NCI-H2081 treated with DMSO at 0.1 percent for 48 hours (cell line): ENCODE measurements at regions not wholly inside any gene's neighbourhood (a gene's known extent, or its start where the extent isn't known, plus 50 kb on each side); places are given as distances from the start of the nearest gene placed in this dataset.

Experiments
- DNase-seq: peaks from one replicate; lab custom pipeline; 2025; lab: John Stamatoyannopoulos, UW

GRCh38 chr13:39938596-39938995, 283.1 kb downstream of the COG6 start:
- DNase-seq = no peak

- DNase-seq = no peak
Measured at GRCh38 chr13:39941236-39941635, 285.8 kb downstream of the COG6 start.

GRCh38 chr13:39941911-39942551, 286.6 kb downstream of the COG6 start:
- no peak for DNase-seq

DNA sequence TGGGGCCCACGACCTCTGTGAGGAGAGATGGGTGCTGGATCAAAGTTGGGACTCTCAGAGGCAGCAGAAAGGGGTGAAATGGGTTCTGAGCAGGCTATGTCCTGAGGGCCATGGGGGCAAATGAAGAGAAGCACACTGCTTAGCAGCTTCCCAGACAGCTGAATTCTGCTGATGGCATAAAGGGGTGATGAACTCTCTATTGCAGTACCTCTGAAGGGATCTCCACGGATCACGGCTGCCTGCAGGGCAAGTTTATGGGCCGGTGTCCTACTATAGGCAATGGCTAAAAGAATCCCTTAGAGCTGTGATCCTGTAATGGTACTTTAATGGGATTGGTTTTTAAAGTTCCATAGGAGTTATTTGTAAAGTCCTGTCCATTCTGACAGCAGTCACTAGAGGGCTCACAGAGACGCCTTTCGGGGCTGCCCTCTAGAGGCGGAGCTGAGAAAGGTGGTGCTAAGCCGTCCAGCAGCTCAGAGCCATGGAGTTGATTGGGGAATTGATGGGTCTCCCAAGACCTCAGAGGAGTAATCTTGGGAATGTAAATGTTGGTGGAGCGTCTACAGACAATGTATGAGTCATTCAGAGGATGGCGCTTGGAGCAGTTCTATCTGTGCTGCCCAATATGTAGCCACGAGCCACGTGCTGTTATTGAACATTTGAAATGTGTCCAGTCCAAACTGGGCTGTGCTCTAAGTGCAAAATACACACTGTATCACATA, 287.3 kb downstream of the COG6 start:
- DNase-seq = no peak

- DNase-seq = no peak
Measured at GRCh38 chr13:39943711-39944110, 288.2 kb downstream of the COG6 start.

DNA sequence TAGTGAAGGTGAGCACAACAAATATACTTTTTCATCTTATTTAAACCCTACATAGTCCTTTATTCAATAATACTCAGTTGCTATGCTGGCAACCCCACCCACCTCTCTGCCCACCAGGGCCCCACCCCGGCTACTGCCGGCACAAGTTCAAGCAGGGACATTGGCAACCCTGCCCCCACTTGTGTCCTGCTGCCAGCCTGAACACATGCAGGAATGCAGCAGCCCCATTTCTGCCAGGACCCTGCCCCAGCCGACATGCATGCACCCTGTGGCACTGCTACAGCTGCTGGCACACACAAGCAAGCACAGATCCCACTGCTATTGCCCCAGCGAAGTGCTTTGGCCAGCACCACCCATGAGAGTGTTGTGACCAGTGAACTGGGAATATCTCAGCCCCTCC, 289.8 kb downstream of the COG6 start:
- no peak for DNase-seq

GRCh38 chr13:39946769-39947168, 291.3 kb downstream of the COG6 start:
- DNase-seq = no peak

DNA sequence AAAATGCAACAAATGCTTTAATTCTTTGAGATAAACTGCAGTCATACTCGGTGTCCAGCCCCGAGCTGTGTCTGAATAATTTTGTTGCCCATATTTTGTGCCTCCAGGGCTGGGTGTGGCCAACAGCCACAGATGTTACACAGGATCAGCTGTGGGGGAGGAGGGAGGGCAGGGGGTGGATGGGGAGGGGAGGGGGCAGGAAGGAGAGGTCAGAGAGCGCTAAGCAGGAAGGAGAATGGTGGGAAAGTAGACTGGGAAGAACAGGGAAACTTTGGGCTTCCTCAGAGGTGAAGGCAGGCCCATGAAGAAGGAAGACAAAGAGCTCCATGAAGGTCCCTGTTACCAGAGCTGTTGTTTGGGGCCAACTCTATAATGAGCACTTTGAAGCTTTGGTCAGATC, 295.8 kb downstream of the COG6 start:
- no peak for DNase-seq

- no peak for DNase-seq
Measured at GRCh38 chr13:39952249-39953233, 297.1 kb downstream of the COG6 start.

DNA sequence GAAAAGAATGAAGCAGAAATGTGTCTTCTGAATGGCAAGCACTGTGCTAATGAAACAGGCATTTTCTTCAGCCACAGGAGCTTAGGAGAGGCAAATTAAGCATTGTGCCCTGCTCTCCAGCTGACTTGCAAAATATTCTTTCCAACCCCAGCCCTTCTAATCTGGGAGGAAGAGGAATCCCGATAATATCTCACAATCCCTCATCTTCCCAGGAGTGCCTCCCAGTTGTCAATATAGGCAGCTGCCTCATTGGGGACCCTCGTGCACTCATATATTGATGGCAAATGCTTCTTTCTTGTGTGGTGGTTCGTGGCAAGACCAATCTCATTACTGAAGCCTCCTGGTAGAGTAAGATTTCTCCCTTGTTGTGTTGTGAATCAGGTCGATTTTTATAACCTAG, 299.0 kb downstream of the COG6 start:
- DNase-seq = no peak

GRCh38 chr13:39955560-39955959, 300.1 kb downstream of the COG6 start:
- no peak for DNase-seq

GRCh38 chr13:39956036-39956435, 300.6 kb downstream of the COG6 start:
- no peak for DNase-seq

GRCh38 chr13:39957868-39958677, 302.6 kb downstream of the COG6 start:
- DNase-seq = no peak

- DNase-seq = no peak
Measured at GRCh38 chr13:39959497-39960144, 304.2 kb downstream of the COG6 start.

DNA sequence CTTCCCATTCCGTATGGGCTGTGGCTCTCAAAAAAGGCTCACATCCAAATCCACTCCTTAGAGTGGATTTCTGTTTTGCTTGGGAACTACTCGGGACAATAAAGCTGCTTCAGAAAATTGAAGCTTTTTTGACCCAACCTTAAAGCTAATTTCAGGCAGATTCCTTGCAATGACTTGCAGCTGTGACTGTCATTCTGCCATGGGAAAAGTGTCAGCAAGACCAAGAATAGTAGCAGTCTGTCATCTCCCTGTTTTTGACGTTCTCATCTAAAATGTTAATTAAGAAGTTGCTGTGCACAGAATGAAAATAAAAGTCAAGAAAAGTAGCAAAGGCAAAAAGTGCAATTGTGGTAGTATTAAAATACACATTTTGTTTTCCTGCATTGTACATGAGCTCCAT, 304.7 kb downstream of the COG6 start:
- DNase-seq = no peak

GRCh38 chr13:39961036-39961435, 305.6 kb downstream of the COG6 start:
- DNase-seq = no peak

DNA sequence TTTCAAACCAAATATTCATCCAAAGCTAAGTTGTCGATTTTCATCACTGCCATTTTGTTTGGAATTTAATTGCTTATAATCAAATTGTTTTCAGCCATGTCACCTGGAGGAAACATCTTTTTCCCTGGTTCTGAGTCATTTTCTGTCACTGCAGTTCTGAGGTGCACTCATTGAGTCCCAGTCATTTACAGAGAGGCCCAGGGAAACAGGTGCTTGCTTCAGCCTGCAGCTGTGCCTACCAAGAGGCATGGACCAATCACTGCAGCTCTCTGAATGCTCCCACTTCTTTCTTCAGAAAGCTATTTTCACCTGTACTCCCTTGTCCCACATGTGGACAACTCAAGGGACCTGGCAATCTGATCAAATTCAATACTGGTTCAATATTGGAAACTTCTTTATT, 308.1 kb downstream of the COG6 start:
- DNase-seq = no peak

DNA sequence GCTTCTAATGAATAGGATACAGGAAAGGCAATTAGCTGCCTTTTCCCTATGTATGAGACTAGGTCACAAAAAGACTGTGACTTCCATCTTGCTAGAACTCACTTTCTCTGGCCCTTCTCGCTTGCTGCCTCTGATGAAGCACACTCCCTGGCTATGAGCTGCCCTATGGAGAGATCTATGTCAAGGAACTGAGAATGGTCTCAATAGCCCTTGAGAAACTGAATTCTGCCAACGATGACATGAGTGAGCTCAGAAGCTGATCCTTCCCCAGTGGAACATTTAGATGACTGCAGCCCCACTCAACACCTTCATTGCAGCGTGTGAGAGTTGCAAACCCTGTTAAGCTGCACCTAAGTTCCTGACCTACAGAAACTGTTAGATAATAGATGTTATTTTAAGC, 309.8 kb downstream of the COG6 start:
- DNase-seq = no peak

DNA sequence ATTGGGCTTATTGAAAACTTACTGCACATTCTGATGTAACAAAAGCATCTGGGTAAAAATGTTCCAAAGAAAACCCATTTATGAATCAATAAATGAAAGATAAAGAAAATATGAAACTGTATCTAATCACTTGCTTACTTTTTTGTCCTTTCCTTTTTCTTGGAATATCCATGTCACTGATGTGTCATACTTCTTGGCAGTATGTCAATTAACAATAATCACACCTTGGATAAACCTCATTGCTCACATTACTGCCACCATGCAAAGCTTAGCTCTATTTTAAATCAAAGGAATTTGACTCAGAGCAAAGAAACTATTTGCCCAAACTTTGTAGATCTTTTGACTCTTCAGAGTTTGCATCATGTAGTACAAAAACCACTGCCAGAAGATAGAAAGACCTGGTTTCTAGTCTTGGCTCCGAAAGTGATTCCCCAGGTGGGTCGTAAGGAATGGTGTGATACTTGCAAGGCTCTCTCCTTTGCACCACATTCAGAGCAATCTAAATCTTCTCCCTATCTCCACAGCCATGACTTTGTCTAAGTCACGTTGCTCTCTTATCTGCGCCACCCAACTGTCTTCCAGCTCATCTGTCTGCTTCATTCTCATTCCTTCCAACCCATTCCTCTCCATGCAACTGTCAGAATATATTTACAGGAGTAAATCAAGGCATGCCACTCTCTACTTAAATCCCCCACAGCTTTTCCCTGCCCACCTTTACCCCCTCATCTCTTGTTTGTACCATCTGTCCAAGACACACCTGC, 311.9 kb downstream of the COG6 start:
- no peak for DNase-seq

DNA sequence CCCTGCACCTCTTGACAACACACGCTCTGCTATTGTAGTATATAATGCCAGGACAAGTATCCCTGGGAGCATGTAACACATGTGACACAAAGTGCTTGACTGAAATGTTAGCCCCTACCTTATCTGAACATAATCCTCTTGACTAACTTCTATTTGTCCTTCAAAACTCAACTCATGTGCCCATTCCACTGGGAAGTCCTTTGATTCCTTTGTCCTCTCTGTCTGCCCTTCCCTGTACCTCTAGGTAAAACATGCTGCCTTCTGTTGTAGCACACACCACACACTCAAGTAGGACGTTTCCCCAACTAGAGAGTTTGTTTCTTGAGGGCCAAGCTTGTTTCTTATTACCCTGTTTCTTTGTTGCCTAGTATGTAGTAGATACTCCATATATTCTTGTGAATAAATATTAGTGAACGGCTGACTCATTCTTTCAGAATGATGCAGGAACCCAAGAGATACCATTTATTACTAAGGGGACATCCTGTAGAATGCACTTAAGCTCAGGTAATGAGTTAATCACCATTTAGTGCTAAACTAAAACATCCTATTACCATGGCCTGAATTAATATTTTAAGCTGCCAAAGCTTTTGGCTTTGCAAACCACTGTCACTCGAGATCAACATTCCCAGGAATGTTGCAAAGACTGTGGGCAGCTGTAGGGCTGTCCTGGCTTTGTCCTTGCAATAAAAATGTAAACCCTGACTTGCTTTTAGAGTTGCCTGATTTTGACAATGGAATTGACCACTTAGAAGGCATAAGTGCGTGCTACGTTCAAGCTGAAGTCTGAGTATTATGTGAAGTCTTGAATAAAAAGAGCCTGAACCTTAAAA, 313.4 kb downstream of the COG6 start:
- no peak for DNase-seq
